Ishikawa (cell line): ENCODE measurements at regions not wholly inside any gene's neighbourhood (a gene's known extent, or its start where the extent isn't known, plus 50 kb on each side); places are given as distances from the start of the nearest gene placed in this dataset.

ENCODE experiments used
- EP300 ChIP-seq: IDR thresholded peaks from 2 replicates; pipeline ENCODE4 v1.6.1; 2012; ENCODE audit warnings: borderline replicate concordance
- TCF12 ChIP-seq: IDR thresholded peaks from 2 replicates; pipeline ENCODE4 v1.6.1; 2012; ENCODE audit warnings: low read depth

DNA sequence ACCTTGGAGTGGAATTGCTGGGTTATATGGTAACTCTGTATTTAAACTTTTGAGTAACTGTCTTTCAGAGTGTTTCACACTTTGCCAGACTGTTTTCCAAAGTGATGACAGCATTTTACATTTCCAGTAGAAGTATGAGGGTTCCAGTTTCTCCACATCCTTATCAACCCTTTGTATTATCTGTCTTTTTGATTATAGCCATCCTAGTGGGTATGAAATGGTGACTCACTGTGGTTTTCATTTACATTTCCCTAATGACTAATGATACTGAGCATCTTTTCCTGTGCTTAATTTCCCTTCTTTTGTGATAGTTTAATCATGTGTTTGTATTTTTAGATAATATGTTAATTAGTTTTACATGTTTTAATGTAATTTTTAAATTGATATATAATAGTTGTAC is 138.1 kb upstream of the DAZL start:
- TF ChIP-seq TCF12, result no peak
- no peak for TF ChIP-seq EP300
